ENCODE measurements at regions not wholly inside any gene's neighbourhood (a gene's known extent, or its start where the extent isn't known, plus 50 kb on each side); places are given as distances from the start of the nearest gene placed in this dataset.

DNA sequence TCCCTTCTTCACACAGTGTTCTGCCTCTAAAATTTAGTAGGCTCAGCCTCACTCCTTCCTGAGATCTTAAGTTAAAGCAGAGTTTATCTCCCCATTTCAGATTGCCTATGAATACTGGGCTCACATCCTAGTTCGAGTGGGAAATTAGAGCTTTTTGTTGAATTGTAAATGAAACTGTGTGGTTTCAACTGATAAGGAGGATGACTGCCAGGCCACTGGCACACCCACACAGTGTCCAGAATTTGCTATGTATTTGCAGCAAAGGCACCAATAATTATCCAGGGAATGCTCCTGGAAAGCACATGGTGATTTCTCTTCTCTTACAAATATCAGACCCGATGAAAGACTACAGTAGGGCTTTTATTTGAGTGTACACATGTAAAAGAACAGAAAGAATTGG is 308.1 kb upstream of the COL8A1 start:
- no peak for TF ChIP-seq POLR2A (IDR thresholded peaks at IDR 0.05)
- no peak for TF ChIP-seq POLR2AphosphoS5 (IDR thresholded peaks at IDR 0.05)
- TF ChIP-seq, protein P1, sequence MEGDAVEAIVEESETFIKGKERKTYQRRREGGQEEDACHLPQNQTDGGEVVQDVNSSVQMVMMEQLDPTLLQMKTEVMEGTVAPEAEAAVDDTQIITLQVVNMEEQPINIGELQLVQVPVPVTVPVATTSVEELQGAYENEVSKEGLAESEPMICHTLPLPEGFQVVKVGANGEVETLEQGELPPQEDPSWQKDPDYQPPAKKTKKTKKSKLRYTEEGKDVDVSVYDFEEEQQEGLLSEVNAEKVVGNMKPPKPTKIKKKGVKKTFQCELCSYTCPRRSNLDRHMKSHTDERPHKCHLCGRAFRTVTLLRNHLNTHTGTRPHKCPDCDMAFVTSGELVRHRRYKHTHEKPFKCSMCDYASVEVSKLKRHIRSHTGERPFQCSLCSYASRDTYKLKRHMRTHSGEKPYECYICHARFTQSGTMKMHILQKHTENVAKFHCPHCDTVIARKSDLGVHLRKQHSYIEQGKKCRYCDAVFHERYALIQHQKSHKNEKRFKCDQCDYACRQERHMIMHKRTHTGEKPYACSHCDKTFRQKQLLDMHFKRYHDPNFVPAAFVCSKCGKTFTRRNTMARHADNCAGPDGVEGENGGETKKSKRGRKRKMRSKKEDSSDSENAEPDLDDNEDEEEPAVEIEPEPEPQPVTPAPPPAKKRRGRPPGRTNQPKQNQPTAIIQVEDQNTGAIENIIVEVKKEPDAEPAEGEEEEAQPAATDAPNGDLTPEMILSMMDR (IDR thresholded peaks at IDR 0.05): no peak

All from stomach (tissue), 4 donors.